ENCODE measurements at regions not wholly inside any gene's neighbourhood (a gene's known extent, or its start where the extent isn't known, plus 50 kb on each side); places are given as distances from the start of the nearest gene placed in this dataset.

GRCh38 chr2:217047631-217048030 is 187.8 kb upstream of the TNP1 start:
- Histone ChIP-seq H3K9me3 (ENCODE audit: severe bottlenecking) (no peaks in the 10 kb centered on the region), H3K27me3 (ENCODE audit: insufficient read depth, low read depth, severe bottlenecking) (no peaks in the 10 kb centered on the region), H3K36me3 (no peaks in the 10 kb centered on the region), H3K27ac (no peak overlapping the region), H3K4me3 (ENCODE audit: low read depth, low read length) (no peak overlapping the region)
- DNase-seq: no peak
- no peak for TF ChIP-seq CTCF (IDR thresholded peaks at IDR 0.05; ENCODE audit: low read depth, low read length)

DNA sequence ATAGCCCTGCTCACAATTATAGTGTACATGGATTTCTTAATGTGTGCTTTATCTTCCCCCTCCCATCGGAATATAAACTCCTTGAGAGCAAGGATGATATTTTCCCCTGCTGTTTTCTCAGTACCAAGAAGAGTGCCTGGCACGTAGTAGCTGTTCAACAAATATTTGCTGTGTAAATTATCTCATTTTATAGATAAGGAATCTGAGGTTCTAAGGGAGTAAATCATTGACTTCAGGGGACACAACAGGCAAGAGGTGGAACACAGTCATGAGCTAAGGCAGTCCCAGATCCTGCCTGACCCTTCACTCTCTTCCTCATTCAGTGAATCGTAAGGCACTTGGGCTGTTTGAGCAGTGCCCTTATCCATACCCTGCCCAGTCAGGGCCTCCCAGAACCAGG is 187.3 kb upstream of the TNP1 start:
- DNase-seq: no peak
- Histone ChIP-seq H3K9me3 (ENCODE audit: severe bottlenecking) (no peaks in the 10 kb centered on the region), H3K27me3 (ENCODE audit: insufficient read depth, low read depth, severe bottlenecking) (no peaks in the 10 kb centered on the region), H3K27ac (no peak overlapping the region), H3K4me3 (ENCODE audit: low read depth, low read length) (no peak overlapping the region), H3K36me3 (no peaks in the 10 kb centered on the region)
- no peak for TF ChIP-seq CTCF (IDR thresholded peaks at IDR 0.05; ENCODE audit: low read depth, low read length)

DNA sequence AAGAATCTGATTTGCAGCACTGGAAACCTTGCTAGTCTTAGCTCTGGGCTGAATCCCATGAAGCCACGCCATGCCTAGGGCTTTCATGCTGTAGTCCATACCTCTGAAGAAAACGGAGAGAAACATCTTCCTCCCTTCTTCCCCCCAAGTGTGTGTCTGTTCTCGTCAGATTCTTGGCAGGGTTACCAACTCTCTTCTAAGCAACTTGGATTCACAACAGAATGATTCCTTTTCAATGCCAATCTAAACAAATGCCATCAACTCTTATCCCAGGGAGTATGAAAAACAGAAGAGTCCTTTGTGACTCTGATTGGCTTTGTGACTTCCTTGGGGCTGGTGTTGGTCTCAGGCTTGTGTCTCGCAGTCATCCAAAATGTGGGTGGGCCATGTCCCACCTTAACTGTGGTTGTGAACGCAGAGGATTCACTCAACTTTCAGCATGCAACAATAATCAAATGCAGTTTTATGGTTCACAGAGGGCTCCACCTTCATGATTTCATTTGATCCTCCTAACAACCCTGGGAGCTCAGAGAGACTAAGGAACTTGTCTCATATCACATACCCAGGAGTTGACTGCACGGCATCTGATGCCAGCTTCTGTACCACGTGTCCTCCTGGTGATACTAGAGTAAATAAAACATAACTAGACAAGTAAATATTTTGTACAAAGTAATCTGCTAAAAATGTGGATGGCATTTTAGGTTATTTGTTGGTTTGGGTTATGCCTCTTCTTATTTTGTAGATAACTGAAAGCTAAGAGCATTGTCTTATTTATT is 186.0 kb upstream of the TNP1 start:
- DNase-seq: no peak
- H3K9me3 ChIP-seq (ENCODE audit: severe bottlenecking): no peaks in the 10 kb centered on the region
- no peak for TF ChIP-seq CTCF (IDR thresholded peaks at IDR 0.05; ENCODE audit: low read depth, low read length)

GRCh38 chr2:217040099-217040498 is 180.2 kb upstream of the TNP1 start:
- H3K9me3 ChIP-seq (ENCODE audit: severe bottlenecking): no peaks in the 10 kb centered on the region
- no peaks in the 10 kb centered on the region for H3K36me3 ChIP-seq
- H3K27me3 ChIP-seq (ENCODE audit: insufficient read depth, low read depth, severe bottlenecking): no peaks in the 10 kb centered on the region
- no peak for DNase-seq
- H3K27ac ChIP-seq: no peak overlapping the region
- no peak for TF ChIP-seq CTCF (IDR thresholded peaks at IDR 0.05; ENCODE audit: low read depth, low read length)
- H3K4me3 ChIP-seq (ENCODE audit: low read depth, low read length): no peak overlapping the region

More for the DNA sequence above, 186.0 kb upstream of the TNP1 start:
- H3K27me3 ChIP-seq (ENCODE audit: insufficient read depth, low read depth, severe bottlenecking): no peaks in the 10 kb centered on the region
- H3K4me3 ChIP-seq (ENCODE audit: low read depth, low read length): no peak overlapping the region
- no peak overlapping the region for H3K27ac ChIP-seq
- H3K36me3 ChIP-seq: no peaks in the 10 kb centered on the region

GRCh38 chr2:217038001-217038400 is 178.1 kb upstream of the TNP1 start:
- TF ChIP-seq CTCF (IDR thresholded peaks at IDR 0.05; ENCODE audit: low read depth, low read length): no peak
- Histone ChIP-seq H3K27me3 (ENCODE audit: insufficient read depth, low read depth, severe bottlenecking) (no peaks in the 10 kb centered on the region), H3K4me3 (ENCODE audit: low read depth, low read length) (no peak overlapping the region), H3K9me3 (ENCODE audit: severe bottlenecking) (no peaks in the 10 kb centered on the region), H3K36me3 (no peaks in the 10 kb centered on the region), H3K27ac (no peak overlapping the region)
- DNase-seq: no peak

GRCh38 chr2:217037353-217037752 is 177.5 kb upstream of the TNP1 start:
- no peaks in the 10 kb centered on the region for H3K27me3 ChIP-seq (ENCODE audit: insufficient read depth, low read depth, severe bottlenecking)
- H3K9me3 ChIP-seq (ENCODE audit: severe bottlenecking): no peaks in the 10 kb centered on the region
- TF ChIP-seq CTCF (IDR thresholded peaks at IDR 0.05; ENCODE audit: low read depth, low read length): no peak
- DNase-seq: no peak
- H3K27ac ChIP-seq: no peak overlapping the region
- no peaks in the 10 kb centered on the region for H3K36me3 ChIP-seq
- no peak overlapping the region for H3K4me3 ChIP-seq (ENCODE audit: low read depth, low read length)

All from WERI-Rb-1 (cell line).